Chondrocyte (in vitro differentiated cells): ENCODE measurements at regions not wholly inside any gene's neighbourhood (a gene's known extent, or its start where the extent isn't known, plus 50 kb on each side); places are given as distances from the start of the nearest gene placed in this dataset.

Source experiments
- DNase-seq: peaks from one replicate; pipeline ENCODE4 v3.0.0; 2021; ENCODE audit warnings: mixed read lengths, low spot score
- H3K27ac Mint-ChIP-seq: one replicate; pipeline ENCODE4 v1.8.0; 2021; ENCODE audit warnings: mild to moderate bottlenecking, moderate library complexity, mixed read lengths; ENCODE audit not compliant: unreplicated experiment
- H3K27me3 Mint-ChIP-seq: 2 replicates; pipeline ENCODE4 v1.8.0; 2021; ENCODE audit warnings: low read depth, mixed read lengths
- H3K36me3 Mint-ChIP-seq: 2 replicates; pipeline ENCODE4 v1.8.0; 2021; ENCODE audit warnings: low read depth, mixed read lengths
- H3K4me1 Mint-ChIP-seq: 2 replicates; pipeline ENCODE4 v1.8.0; 2021; ENCODE audit warnings: low read depth, mild to moderate bottlenecking, mixed read lengths
- H3K4me3 Mint-ChIP-seq: one replicate; pipeline ENCODE4 v1.8.0; 2021; ENCODE audit warnings: mild to moderate bottlenecking, moderate library complexity, mixed read lengths; ENCODE audit not compliant: unreplicated experiment
- H3K9me3 Mint-ChIP-seq: 2 replicates; pipeline ENCODE4 v1.8.0; 2021; ENCODE audit warnings: low read depth, mixed read lengths
- TF ChIP-seq, protein P1 (sequence below): fragments of 200-600 bp; sonication (generic); IDR thresholded peaks from 2 replicates; pipeline ENCODE4 v1.5.0; 2021; ENCODE audit warnings: antibody characterized with exemption, mild to moderate bottlenecking, moderate library complexity

DNA sequence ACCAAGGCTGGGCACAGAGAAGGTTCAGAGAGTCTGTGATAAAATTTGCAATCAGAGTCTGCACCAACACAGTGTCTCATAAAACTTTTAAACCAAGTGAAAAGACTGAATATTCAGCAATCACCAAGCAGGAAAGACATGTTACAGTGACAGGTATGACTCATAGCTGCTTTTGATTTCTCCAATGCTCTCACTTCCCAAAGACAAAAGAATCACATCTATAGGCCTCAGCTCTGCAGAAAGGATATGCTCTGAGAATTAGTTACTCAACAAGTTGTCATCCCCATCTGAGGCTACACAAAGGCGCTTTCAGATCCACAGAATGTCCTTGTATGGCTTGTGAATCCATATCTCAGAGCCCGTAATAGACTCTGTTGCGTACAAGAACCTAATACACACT lies 92.5 kb downstream of the KCNF1 start:
- no peak overlapping the region for H3K4me3 Mint-ChIP-seq
- no peak for DNase-seq
- no peaks in the 10 kb centered on the region for H3K36me3 Mint-ChIP-seq
- TF ChIP-seq, protein P1, sequence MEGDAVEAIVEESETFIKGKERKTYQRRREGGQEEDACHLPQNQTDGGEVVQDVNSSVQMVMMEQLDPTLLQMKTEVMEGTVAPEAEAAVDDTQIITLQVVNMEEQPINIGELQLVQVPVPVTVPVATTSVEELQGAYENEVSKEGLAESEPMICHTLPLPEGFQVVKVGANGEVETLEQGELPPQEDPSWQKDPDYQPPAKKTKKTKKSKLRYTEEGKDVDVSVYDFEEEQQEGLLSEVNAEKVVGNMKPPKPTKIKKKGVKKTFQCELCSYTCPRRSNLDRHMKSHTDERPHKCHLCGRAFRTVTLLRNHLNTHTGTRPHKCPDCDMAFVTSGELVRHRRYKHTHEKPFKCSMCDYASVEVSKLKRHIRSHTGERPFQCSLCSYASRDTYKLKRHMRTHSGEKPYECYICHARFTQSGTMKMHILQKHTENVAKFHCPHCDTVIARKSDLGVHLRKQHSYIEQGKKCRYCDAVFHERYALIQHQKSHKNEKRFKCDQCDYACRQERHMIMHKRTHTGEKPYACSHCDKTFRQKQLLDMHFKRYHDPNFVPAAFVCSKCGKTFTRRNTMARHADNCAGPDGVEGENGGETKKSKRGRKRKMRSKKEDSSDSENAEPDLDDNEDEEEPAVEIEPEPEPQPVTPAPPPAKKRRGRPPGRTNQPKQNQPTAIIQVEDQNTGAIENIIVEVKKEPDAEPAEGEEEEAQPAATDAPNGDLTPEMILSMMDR = no peak
- no peak overlapping the region for H3K27ac Mint-ChIP-seq
- H3K4me1 Mint-ChIP-seq = no peaks in the 10 kb centered on the region
- H3K9me3 Mint-ChIP-seq = no peaks in the 10 kb centered on the region
- H3K27me3 Mint-ChIP-seq = no peaks in the 10 kb centered on the region

DNA sequence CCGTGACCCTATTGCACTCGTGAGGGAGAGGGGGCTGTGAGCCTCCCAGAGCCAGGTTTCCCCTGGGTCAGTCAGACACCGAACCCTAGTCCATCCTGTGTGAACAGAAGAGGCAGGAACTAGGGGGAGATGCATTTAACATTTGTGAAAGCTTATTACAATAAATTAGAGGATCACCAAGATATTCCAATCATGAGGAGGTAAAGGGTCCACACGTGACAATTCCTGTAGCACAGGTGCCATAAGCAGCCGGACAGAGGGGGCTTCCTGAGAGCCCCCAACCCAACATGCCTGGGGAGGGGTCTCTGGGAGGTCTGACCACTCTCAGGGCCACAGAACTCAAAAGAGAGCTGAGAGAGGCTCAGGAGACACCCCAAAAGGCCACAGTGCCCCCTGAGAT lies 93.3 kb downstream of the KCNF1 start:
- Mint-ChIP-seq H3K36me3 (no peaks in the 10 kb centered on the region), H3K4me3 (no peak overlapping the region), H3K9me3 (no peaks in the 10 kb centered on the region), H3K4me1 (no peaks in the 10 kb centered on the region), H3K27me3 (no peaks in the 10 kb centered on the region), H3K27ac (no peak overlapping the region)
- DNase-seq = no peak
- TF ChIP-seq, protein P1 = no peak

DNA sequence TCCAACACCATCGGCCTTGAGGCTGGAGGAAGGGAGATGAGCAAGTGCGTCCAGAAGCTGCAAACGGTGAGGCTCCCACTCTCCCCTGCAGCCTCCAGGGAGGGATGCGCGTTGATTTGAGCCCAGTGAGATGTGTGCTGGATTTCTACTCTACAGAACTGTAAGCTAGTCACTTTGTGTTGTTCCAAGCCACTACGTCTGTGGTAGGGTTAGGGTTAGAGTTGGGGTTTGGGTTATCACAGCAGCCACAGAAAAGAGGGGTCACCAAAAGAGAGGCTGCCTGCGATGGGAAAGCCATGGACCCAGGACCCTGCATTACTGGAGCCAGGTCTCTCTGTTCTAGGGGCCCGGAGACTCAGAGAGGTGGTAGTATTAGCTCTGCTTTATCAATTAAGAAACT lies 94.5 kb downstream of the KCNF1 start:
- no peaks in the 10 kb centered on the region for H3K4me1 Mint-ChIP-seq
- peaks cover 11% of the 10 kb centered on the region for H3K9me3 Mint-ChIP-seq
- H3K27ac Mint-ChIP-seq = no peak overlapping the region
- no peak for DNase-seq
- no peaks in the 10 kb centered on the region for H3K27me3 Mint-ChIP-seq
- no peak overlapping the region for H3K4me3 Mint-ChIP-seq
- TF ChIP-seq, protein P1 = no peak
- no peaks in the 10 kb centered on the region for H3K36me3 Mint-ChIP-seq

DNA sequence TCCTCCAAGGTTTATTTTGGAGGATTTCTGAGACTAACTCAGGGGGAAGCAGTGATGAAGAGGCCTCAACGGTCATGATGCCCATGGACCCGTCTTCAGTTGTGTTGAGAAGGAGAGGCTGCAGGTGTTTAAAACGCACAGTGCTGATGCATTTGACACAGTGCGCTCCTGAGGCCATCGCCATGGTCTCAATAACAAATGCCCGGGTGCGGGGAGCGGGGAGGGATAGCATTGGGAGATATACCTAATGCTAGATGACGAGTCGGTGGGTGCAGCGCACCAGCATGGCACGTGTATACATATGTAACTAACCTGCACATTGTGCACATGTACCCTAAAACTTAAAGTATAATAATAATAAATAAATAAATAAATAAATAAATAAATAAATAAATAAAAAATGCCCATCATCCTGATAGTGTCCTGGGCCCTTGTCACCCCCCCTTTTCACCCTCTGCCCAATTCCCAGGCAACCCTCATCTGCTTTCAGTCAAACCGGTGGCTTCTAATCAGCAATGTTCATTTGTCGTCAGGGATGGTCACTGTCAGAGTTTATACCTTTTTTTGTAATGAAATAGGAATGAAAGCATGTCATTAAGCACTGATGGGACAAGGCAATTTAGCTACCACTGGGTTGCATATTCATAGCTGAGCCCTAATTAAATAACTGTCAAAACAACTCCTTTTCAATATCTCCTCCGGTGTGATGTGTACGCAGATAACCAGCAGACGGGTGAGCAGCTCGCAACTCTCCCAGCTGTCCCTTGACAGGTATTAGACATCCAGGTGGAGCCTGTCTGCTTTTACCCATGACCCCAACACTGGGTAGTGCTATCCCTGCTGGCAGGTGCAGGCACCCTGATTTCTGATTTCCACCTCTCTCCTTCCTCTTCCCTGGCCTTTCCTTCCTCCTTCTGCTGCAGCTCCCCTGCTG lies 95.9 kb downstream of the KCNF1 start:
- Mint-ChIP-seq H3K27ac (no peak overlapping the region), H3K4me3 (no peak overlapping the region), H3K4me1 (no peaks in the 10 kb centered on the region), H3K27me3 (no peaks in the 10 kb centered on the region), H3K9me3 (peaks cover 15% of the 10 kb centered on the region), H3K36me3 (peaks cover 3% of the 10 kb centered on the region)
- TF ChIP-seq, protein P1 = no peak
- no peak for DNase-seq

DNA sequence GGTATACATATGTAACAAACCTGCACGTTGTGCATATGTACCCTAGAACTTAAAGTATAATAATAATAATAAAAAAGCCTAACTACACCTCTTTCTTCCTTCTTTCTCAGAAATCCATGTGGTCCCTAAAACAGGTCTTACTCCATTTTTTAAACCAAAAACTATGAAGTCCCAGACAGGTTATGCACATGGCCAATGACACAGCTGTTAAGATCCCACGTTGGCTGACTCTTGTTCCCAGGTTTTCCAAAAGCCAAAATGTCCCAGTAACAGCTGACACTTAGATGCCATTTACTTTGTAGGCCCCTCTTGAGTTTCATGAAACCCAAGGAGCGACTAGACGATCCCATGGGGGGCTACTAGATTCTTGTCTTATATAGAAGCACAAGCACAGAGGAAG lies 97.0 kb downstream of the KCNF1 start:
- no peaks in the 10 kb centered on the region for H3K4me1 Mint-ChIP-seq
- peaks cover 3% of the 10 kb centered on the region for H3K36me3 Mint-ChIP-seq
- H3K9me3 Mint-ChIP-seq = peaks cover 21% of the 10 kb centered on the region
- no peak overlapping the region for H3K27ac Mint-ChIP-seq
- no peak for DNase-seq
- H3K27me3 Mint-ChIP-seq = peaks cover 1% of the 10 kb centered on the region
- no peak overlapping the region for H3K4me3 Mint-ChIP-seq
- TF ChIP-seq, protein P1 = no peak
